Omental fat pad (tissue), 3 donors: ENCODE measurements at regions not wholly inside any gene's neighbourhood (a gene's known extent, or its start where the extent isn't known, plus 50 kb on each side); places are given as distances from the start of the nearest gene placed in this dataset.

Experiments used
- ATAC-seq: fragments of 150-250 bp; one replicate; pipeline ENCODE4 v1.9.1; 2016; ENCODE audit warnings: mild to moderate bottlenecking, moderate library complexity; ENCODE audit not compliant: low FRiP score
- DNase-seq: peaks from one replicate; pipeline ENCODE4 v3.0.0-alpha.2; 2019; ENCODE audit warnings: low spot score
- TF ChIP-seq, protein P1 (sequence below), 3 donors: fragments of 450-650 bp; IDR thresholded peaks; one replicate each; pipeline ENCODE4 v1.5.1; 2016 to 2017; ENCODE audit warnings: antibody characterized with exemption in 3 of 3, mild to moderate bottlenecking in 3 of 3, moderate library complexity in 2 of 3

DNA sequence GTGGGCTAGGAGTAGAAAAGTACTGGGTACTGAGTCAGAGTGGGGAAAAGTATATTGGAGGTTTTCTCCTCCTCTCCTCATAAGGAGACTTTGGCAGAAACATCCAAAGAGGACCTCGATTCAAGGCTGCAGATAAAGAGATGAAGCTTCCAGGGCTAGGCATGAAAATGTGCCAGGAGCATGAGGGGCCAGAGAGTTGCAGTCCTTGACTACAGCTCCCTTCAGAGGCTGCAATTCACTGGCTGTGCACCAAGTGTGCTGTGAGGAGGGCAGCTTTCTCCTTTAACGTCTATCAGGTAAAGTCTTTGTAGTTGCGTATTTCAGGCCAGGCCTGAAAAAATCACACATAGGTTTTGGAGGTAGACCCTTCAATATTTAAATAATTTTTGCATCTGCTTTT is 174.9 kb upstream of the VEGFC start:
- ATAC-seq (no peak), DNase-seq (no peak)
- TF ChIP-seq, protein P1, sequence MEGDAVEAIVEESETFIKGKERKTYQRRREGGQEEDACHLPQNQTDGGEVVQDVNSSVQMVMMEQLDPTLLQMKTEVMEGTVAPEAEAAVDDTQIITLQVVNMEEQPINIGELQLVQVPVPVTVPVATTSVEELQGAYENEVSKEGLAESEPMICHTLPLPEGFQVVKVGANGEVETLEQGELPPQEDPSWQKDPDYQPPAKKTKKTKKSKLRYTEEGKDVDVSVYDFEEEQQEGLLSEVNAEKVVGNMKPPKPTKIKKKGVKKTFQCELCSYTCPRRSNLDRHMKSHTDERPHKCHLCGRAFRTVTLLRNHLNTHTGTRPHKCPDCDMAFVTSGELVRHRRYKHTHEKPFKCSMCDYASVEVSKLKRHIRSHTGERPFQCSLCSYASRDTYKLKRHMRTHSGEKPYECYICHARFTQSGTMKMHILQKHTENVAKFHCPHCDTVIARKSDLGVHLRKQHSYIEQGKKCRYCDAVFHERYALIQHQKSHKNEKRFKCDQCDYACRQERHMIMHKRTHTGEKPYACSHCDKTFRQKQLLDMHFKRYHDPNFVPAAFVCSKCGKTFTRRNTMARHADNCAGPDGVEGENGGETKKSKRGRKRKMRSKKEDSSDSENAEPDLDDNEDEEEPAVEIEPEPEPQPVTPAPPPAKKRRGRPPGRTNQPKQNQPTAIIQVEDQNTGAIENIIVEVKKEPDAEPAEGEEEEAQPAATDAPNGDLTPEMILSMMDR (IDR thresholded peaks at IDR 0.05), result no peak

GRCh38 chr4:176968094-176968493 is 175.4 kb upstream of the VEGFC start:
- TF ChIP-seq, protein P1 (IDR thresholded peaks at IDR 0.05), result no peak
- no peak for DNase-seq
- no peak for ATAC-seq

DNA sequence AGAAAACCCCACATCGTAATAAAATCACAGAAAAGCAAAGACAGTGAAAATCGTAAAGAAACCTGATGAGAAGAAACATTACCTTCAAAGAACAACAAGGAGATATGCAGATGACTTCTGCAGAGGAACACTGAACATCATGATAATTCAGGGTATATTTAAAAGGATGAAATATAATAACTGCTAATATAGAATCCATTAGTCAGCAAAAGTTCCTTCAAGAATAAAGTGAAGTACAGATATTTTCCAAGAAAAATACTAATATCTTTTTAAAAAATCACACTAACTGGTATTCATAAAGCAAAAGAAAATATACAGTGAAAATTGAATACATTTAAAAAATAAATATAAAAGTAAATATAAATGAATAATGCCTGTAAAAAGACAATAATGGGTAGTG is 176.3 kb upstream of the VEGFC start:
- TF ChIP-seq, protein P1 (IDR thresholded peaks at IDR 0.05), result no peak
- DNase-seq, result no peak
- ATAC-seq, result no peak

DNA sequence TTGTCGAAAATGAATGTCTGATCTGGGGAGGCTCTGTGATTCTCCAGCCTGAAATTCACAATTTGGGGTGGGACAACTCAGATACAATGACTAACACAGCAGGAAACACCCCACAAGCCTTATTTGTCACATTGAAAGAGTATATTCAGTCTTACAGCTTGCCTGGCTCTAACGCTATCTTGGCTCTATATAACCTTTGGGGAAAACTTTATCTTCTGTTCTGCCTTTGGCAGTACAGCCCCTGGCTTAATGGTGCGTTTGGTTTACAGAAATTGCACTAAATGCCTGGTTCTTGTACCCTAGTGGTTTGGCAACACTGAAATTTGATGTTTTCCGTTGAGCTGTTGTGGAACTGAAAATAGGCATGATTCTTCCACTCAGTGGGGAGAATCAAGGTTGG is 178.1 kb upstream of the VEGFC start:
- no peak for ATAC-seq
- no peak for DNase-seq
- TF ChIP-seq, protein P1 (IDR thresholded peaks at IDR 0.05), result no peak

DNA sequence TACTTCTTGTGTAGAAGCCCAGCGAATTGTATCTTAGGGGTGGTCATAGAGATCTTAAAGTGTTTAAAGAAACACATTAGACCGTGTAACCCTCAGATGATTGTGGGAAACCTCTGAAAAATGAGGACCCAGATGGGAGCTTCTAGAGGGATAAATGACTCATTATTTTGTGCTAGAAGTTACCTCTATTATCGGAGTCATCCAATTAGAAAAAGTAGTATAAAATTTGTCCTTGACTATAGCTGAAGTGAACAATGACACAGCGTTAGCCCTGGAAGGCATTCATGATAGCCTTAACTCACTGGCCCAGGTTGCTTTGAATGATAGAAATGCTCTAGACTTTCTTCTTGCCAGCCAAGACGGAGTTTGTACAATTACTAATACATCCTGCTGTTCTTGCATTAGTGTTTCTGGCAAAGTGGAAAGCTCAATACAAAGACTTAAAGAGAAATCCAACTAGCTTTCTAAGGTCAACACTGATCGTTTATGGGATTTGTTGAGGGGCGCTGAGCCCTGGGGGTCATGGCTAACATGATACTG is 178.9 kb upstream of the VEGFC start:
- ATAC-seq, result no peak
- TF ChIP-seq, protein P1 (IDR thresholded peaks at IDR 0.05), result no peak

GRCh38 chr4:176979416-176979815 is 186.7 kb upstream of the VEGFC start:
- TF ChIP-seq, protein P1 (IDR thresholded peaks at IDR 0.05), result no peak
- DNase-seq, result no peak
- no peak for ATAC-seq

More for the DNA sequence above, 178.9 kb upstream of the VEGFC start:
- no peak for DNase-seq

DNA sequence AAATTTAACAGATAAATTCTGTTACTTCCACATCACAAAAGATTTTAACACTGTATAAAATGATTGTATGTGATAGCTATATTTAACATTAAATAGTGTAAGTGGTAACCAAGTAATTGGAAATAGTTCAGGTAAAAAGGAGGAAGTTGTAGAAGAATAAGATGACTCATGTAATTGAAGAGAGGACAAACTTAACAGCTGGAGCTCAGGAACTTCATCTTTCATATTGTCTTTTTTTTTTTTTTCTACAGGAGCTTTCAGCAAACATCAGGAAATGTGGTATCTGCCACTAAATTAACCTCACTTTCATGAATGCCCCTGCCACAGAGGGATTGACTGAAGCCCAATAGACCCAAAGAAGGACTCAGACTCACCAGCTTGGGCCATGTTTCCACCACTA is 188.4 kb upstream of the VEGFC start:
- TF ChIP-seq, protein P1 (IDR thresholded peaks at IDR 0.05), result no peak
- DNase-seq (no peak), ATAC-seq (no peak)
